ENCODE measurements at regions not wholly inside any gene's neighbourhood (a gene's known extent, or its start where the extent isn't known, plus 50 kb on each side); places are given as distances from the start of the nearest gene placed in this dataset.

DNA sequence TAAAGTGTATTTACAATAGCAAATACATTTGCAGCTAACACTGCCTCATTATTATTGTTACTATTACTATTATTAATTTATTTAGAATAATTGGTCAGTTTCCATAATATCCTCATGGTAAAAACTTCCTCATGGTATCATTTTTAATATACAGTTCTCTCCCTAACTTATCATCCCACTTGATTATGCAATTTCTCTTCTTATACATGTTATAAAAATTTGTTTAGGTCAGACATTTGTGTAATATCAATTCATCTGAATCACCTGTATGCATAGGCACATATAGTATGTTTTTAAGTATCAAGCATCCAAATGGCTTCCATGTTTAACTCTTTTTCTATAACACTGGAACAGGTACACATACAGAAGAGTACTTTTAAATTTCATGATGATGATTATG is 210.8 kb upstream of the STARD13 start:
- CTCF ChIA-PET: no interaction called here
- POLR2A ChIA-PET (ENCODE audit: low non-redundant PET): no interaction called here

DNA sequence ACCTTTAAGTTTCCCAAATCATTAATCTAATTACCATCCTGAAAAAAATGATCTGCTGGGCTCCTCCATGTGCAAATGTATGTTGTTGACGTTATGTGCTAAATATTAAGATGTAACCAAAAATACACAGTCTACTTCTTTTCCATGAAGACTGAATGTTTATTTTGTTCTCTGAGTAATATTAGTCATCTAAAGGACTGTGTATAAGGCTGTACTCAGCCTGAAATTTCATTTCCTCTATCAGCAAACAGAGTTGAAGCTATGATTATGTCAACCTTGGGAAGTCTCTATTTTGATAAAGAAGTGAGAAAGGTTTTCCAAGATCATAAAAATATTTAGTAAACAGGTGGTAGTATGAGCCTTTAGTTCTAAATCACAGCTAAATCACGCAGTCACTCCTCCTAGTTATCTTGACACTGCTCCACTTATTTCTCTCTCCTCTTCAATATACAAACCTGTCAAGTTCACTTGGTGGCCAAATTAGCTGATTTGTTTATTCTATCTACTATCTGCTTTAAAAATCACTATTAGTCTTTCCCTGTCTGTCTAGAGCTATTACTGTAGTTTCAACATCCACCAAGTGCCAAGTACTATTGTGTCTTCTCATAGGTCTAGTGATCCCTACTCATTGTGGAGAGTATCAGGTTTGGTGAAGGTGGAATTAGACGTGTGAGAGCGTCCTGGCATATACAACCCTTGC is 211.7 kb upstream of the STARD13 start:
- ChIA-PET CTCF (no interaction called here), POLR2A (ENCODE audit: low non-redundant PET) (no interaction called here)
- no peak for DNase-seq (ENCODE audit: low spot score)
- no peak overlapping the region for H3K27ac ChIP-seq
- TF ChIP-seq, protein P1, sequence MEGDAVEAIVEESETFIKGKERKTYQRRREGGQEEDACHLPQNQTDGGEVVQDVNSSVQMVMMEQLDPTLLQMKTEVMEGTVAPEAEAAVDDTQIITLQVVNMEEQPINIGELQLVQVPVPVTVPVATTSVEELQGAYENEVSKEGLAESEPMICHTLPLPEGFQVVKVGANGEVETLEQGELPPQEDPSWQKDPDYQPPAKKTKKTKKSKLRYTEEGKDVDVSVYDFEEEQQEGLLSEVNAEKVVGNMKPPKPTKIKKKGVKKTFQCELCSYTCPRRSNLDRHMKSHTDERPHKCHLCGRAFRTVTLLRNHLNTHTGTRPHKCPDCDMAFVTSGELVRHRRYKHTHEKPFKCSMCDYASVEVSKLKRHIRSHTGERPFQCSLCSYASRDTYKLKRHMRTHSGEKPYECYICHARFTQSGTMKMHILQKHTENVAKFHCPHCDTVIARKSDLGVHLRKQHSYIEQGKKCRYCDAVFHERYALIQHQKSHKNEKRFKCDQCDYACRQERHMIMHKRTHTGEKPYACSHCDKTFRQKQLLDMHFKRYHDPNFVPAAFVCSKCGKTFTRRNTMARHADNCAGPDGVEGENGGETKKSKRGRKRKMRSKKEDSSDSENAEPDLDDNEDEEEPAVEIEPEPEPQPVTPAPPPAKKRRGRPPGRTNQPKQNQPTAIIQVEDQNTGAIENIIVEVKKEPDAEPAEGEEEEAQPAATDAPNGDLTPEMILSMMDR (conservative IDR thresholded peaks at IDR 0.05; ENCODE audit: low read depth): no peak

More for the DNA sequence above, 210.8 kb upstream of the STARD13 start:
- no peak for DNase-seq (ENCODE audit: low spot score)
- H3K27ac ChIP-seq: no peak overlapping the region
- TF ChIP-seq, protein P1 (conservative IDR thresholded peaks at IDR 0.05; ENCODE audit: low read depth): no peak

DNA sequence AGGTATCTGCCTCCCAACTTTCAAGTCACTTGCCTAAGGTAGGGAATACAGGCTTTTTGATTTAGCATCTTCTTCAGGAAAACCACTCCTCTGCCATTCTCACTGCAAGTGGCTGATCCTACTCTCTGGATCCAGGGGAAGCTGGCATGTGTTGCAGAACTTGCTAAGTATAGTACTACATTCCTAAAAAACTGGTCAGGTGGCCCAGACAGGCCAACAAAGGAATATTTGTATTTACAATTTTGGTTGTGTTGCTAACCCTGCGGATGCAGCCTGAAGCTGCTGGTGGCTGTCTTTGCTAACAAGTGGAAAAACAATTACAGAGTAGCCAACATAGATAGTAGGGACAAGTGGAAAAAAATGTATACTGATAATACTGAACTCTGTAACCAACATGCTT is 222.5 kb upstream of the STARD13 start:
- no peak for DNase-seq (ENCODE audit: low spot score)
- ChIA-PET POLR2A (ENCODE audit: low non-redundant PET) (no interaction called here), CTCF (no interaction called here)
- H3K27ac ChIP-seq: no peak overlapping the region
- TF ChIP-seq, protein P1 (conservative IDR thresholded peaks at IDR 0.05; ENCODE audit: low read depth): no peak

DNA sequence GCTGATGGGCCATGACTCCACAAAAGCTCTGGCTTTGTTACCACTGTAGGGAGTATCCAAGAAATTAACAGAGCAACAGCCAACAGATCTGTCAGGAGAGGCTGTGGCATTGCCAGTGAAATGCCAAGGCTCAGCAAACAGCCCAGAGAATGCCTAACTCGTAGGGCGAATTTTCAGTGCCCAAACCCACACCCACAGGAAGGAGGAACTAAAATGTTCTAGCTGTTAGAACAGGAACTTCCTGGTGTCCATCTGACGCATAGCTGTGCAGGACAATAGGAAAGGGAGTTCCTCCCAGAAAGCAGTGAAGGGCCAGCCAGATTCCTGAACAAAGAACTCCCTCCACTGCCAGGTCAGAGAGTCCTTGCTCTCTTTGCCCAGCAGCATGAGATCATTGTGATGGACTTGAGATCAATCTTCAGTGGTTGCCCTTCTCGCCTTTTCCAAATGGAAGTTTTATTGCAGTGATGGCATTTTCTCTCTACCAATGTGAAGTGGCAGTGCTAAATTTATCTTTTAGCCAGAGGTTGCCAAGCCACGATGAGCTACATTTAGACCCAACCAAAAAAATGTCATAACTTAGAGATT is 224.2 kb upstream of the STARD13 start:
- ChIA-PET POLR2A (ENCODE audit: low non-redundant PET) (no interaction called here), CTCF (no interaction called here)
- no peak for DNase-seq (ENCODE audit: low spot score)
- TF ChIP-seq, protein P1 (conservative IDR thresholded peaks at IDR 0.05; ENCODE audit: low read depth): no peak
- no peak overlapping the region for H3K27ac ChIP-seq

DNA sequence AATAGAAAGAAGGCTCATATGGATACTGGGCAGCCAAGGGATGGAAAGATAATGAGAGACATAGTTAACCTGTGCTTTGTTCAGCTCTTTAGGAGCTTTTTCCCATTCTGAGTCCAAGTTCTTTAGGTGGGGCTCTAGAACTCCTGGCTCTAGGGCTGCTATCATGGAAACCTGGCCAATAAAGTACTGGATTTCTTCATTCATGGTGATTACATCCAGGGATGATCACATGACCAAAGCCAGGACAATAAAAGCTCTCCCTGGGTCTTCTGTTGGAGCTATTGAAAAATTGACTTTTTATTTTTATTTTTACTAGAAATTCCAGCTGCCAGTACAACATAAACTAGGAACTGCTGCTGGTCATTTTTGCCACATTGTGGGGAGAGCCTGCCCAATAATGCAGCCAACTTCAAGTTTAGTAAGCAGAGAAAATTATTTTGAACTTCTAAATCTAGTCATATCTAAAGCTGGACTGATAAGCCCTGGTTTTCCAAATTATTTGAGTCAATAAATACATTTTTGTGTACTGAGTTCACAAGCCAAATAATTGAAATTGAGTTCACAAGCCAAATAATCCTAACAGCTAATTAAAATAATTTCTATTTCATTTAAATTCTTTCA is 224.9 kb upstream of the STARD13 start:
- POLR2A ChIA-PET (ENCODE audit: low non-redundant PET): no interaction called here
- CTCF ChIA-PET: interaction anchor here (0.6 kb wide), 1 partner anchor 10 kb away, joined by 3 read pairs; no protein-coding TSS in a partner anchor

DNA sequence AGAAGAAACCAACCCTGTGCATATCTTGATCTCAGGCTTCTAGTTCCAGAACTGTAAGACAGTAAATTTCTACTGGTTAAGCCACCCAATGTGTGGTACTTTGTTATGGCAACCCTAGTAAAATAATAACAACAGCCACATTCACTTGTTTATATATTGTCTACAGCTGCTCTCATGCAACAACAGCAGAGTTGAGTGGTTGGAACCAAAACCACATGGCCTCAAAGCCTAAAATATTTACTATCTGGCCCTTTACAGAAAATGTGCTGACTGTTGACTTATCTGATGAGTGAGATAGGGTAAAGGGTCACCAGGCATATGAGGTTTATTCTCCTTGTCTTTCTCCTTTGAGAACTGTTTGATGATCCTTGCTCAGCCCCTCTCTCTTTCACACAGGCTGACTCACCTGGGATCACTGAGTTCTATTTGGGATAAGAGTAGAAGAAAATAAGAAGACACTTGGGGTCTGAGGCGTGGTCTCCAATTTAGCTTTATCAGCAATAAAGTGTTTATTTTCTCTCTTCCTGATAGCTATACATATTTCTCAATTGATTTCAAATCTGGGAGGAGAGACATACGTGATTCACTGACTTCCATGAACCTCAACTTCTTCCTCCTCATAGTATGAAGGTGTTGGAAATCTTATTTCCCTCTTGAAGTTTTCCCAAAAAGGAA is 227.5 kb upstream of the STARD13 start:
- TF ChIP-seq, protein P1 (conservative IDR thresholded peaks at IDR 0.05; ENCODE audit: low read depth): no peak
- no peak for DNase-seq (ENCODE audit: low spot score)
- ChIA-PET POLR2A (ENCODE audit: low non-redundant PET) (no interaction called here), CTCF (no interaction called here)
- no peak overlapping the region for H3K27ac ChIP-seq

More for the DNA sequence above, 224.9 kb upstream of the STARD13 start:
- H3K27ac ChIP-seq: no peak overlapping the region
- TF ChIP-seq, protein P1 (conservative IDR thresholded peaks at IDR 0.05; ENCODE audit: low read depth): no peak
- no peak for DNase-seq (ENCODE audit: low spot score)
